PC-9 (cell line): ENCODE measurements at regions not wholly inside any gene's neighbourhood (a gene's known extent, or its start where the extent isn't known, plus 50 kb on each side); places are given as distances from the start of the nearest gene placed in this dataset.

Source experiments
- BruUV-seq: library from RNA; stranded (reverse); fragments of 400-500 nt; replicated peaks from 2 replicates; lab custom pipeline; 2021; lab: Mats Ljungman, UMichigan
- CTCF ChIA-PET: fragments of 300-600 bp; sonication (Branson Sonifier 250); formaldehyde crosslinking; loops from one replicate; lab custom pipeline; 2022; ENCODE audit warnings: antibody characterized with exemption; lab: Charles Lee
- POLR2A ChIA-PET: fragments of 300-600 bp; sonication (Branson Sonifier 250); formaldehyde crosslinking; loops from one replicate; lab custom pipeline; 2022; ENCODE audit warnings: antibody characterized with exemption; ENCODE audit not compliant: unreplicated experiment; lab: Charles Lee
- DNase-seq, 2 experiments: peaks; one replicate each; pipeline versions ENCODE4 v3.0.0 to v3.0.0-alpha.2; 2015 to 2022; ENCODE audit warnings: mixed read lengths in 1 of 2
- H2AFZ ChIP-seq: fragments of 200-600 bp; sonication (generic); 2 replicates; pipeline ENCODE4 v1.8.1; 2017; ENCODE audit warnings: antibody characterized with exemption
- H3F3A ChIP-seq: fragments of 200-600 bp; sonication (generic); 2 replicates; pipeline ENCODE4 v1.8.1; 2017; ENCODE audit warnings: antibody characterized with exemption, mild to moderate bottlenecking, low read depth; ENCODE audit not compliant: insufficient read depth
- H3K27ac ChIP-seq: fragments of 200-600 bp; sonication (generic); 2 replicates; pipeline ENCODE4 v1.6.1; 2016; ENCODE audit warnings: mixed run types
- H3K27me3 ChIP-seq: fragments of 200-600 bp; sonication (generic); 2 replicates; pipeline ENCODE4 v1.6.1; 2016; ENCODE audit warnings: low read depth, mixed run types; ENCODE audit not compliant: insufficient read depth
- H3K36me3 ChIP-seq: fragments of 200-600 bp; sonication (generic); 2 replicates; pipeline ENCODE4 v1.6.1; 2016; ENCODE audit warnings: low read depth, mixed run types
- H3K4me1 ChIP-seq: fragments of 200-600 bp; sonication (generic); replicated peaks from 2 replicates; pipeline ENCODE4 v1.6.1; 2016; ENCODE audit warnings: mixed run types; ENCODE audit not compliant: insufficient read depth
- H3K4me2 ChIP-seq: fragments of 200-600 bp; sonication (generic); 2 replicates; pipeline ENCODE4 v1.6.1; 2017; ENCODE audit warnings: mixed run types
- H3K4me3 ChIP-seq: fragments of 200-600 bp; sonication (generic); 2 replicates; pipeline ENCODE4 v1.6.1; 2016; ENCODE audit warnings: mixed run types
- H3K79me2 ChIP-seq: fragments of 200-600 bp; sonication (generic); 2 replicates; pipeline ENCODE4 v1.6.1; 2017; ENCODE audit warnings: low read depth, mixed run types
- H3K9me2 ChIP-seq: fragments of 200-600 bp; sonication (generic); 2 replicates; pipeline ENCODE4 v1.8.1; 2017; ENCODE audit warnings: mild to moderate bottlenecking; ENCODE audit not compliant: insufficient read depth
- H3K9me3 ChIP-seq: fragments of 200-600 bp; sonication (generic); 2 replicates; pipeline ENCODE4 v1.8.1; 2016; ENCODE audit warnings: low read depth; ENCODE audit not compliant: insufficient read depth
- H4K20me1 ChIP-seq: fragments of 200-600 bp; sonication (generic); 2 replicates; pipeline ENCODE4 v1.8.1; 2017; ENCODE audit not compliant: insufficient read depth
- CTCF ChIP-seq: fragments of 200-600 bp; sonication (generic); conservative IDR thresholded peaks from 2 replicates; pipeline ENCODE4 v1.6.1; 2017; ENCODE audit warnings: mixed run types, antibody characterized with exemption, mild to moderate bottlenecking, moderate library complexity
- EZH2 ChIP-seq: fragments of 200-600 bp; sonication (generic); IDR thresholded peaks from 2 replicates; pipeline ENCODE4 v1.8.0; 2017; ENCODE audit warnings: antibody characterized with exemption, low read depth
- intact Hi-C: fragments of 100-400 bp; cut with micrococcal nuclease; formaldehyde crosslinking; loops from one replicate; pipeline ENCODE4 v1.10.0; 2022; ENCODE audit not compliant: unreplicated experiment

DNA sequence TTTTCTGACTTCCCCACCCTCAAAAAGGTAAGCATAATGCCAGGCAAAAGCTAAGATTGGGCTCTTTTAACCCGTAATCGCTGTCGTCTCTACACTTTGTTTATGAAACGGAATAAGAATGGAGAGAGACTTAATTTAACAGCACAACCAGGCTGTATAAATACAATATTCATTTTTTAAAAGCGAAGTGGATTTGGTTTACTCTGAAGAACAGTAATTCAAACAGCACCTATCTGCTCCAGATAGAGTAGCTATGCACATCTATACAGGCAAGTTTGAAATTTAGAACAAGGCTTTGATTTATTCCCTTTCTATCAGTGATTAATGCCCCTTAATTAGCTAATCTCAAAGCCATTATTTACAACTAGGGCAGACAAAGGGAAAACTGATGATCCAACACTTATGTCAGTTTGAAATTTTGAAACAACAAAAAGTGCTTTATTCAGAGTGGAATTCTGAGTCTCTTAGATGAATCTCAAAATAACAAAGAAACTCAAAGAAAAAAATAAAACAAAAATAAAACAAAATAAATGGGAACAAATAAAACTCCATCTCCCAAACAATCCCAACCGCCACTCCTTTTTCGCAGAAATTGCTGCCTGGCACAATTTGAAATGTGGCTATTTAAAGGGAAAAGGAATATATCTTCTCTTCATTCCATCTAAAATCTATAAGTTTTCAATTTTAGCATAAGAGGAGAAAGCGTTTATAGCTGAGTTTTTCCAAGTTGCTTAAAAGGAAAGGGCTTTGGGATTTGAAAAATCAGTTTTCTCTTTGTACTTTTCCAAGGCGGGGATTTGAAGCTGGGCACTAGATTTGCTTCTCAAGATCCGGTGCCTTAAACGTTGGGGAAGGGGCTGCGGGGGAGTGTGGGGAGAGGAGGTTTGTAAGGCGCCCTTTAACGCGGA is 298.6 kb downstream of the PARP8 start:
- H3K4me1 ChIP-seq: no peaks in the 10 kb centered on the region
- no peak overlapping the region for H2AFZ ChIP-seq
- no peaks in the 10 kb centered on the region for H4K20me1 ChIP-seq
- TF ChIP-seq EZH2 (no peak), CTCF (no peak)
- no peak for DNase-seq
- H3K4me3 ChIP-seq: no peak overlapping the region
- H3K4me2 ChIP-seq: no peak overlapping the region
- intact Hi-C loops: loop anchor here (5.0 kb wide), 1 partner anchor 1597 kb away; no protein-coding TSS in a partner anchor
- no peak overlapping the region for H3K27ac ChIP-seq
- H3K9me2 ChIP-seq: no peaks in the 10 kb centered on the region
- H3F3A ChIP-seq: no peaks in the 10 kb centered on the region
- 0 out of 2 replicates have a peak, but pooled peaks cover 3% of the 10 kb centered on the region for H3K27me3 ChIP-seq
- CTCF ChIA-PET: no interaction called here
- H3K36me3 ChIP-seq: no peaks in the 10 kb centered on the region
- H3K9me3 ChIP-seq: no peaks in the 10 kb centered on the region
- BruUV-seq: no TSS peak
- POLR2A ChIA-PET: no interaction called here
- H3K79me2 ChIP-seq: no peaks in the 10 kb centered on the region

- Histone ChIP-seq H3K4me2 (no peak overlapping the region), H3K9me3 (no peaks in the 10 kb centered on the region), H3K9me2 (no peaks in the 10 kb centered on the region), H3K27ac (no peak overlapping the region), H3K27me3 (0 out of 2 replicates have a peak, but pooled peaks cover 3% of the 10 kb centered on the region), H3K4me3 (no peak overlapping the region), H3K4me1 (no peaks in the 10 kb centered on the region), H3K36me3 (no peaks in the 10 kb centered on the region), H4K20me1 (no peaks in the 10 kb centered on the region), H3F3A (no peaks in the 10 kb centered on the region), H2AFZ (no peak overlapping the region), H3K79me2 (no peaks in the 10 kb centered on the region)
- POLR2A ChIA-PET: no interaction called here
- no TSS peak for BruUV-seq
- no peak for TF ChIP-seq EZH2
- intact Hi-C loops: no loop called here
- DNase-seq: no peak
- CTCF ChIA-PET: interaction anchor here (1.1 kb wide), 1 partner anchor 1390 kb away, joined by 3 read pairs; no protein-coding TSS in a partner anchor
These were observed 299.4 kb downstream of the PARP8 start for GRCh38 chr5:50965654-50966375.

DNA sequence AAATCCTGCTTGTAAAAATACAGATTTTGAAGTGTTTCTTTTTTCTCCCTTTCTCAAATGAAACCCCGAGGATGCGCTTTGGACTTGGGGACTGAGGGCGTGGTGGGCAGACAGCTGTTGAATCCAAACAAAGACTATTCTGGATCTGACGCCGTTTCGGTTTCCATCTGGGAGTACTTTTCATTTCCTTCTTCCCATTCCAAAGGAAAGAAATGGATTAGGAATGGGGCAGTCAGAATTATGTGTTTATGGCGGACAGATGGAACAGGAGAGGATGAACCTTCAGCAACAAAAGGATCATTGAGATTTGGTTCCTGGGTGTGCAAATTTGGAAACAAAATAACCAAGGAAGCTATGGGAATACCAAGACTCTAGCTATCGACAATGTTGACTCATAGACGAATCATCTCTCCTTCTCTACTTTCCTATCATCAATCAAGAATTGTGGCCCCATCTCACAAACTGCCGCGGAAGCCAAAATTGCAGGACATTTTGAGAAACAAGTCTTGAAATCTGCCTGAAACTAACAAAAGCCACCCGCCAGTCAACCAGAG is 300.6 kb downstream of the PARP8 start:
- Histone ChIP-seq H3K4me2 (no peak overlapping the region), H3K36me3 (no peaks in the 10 kb centered on the region), H3K27me3 (0 out of 2 replicates have a peak, but pooled peaks cover 3% of the 10 kb centered on the region), H4K20me1 (no peaks in the 10 kb centered on the region), H3K4me1 (no peaks in the 10 kb centered on the region), H3K79me2 (no peaks in the 10 kb centered on the region), H3K9me2 (no peaks in the 10 kb centered on the region), H3K4me3 (no peak overlapping the region), H3K9me3 (no peaks in the 10 kb centered on the region), H2AFZ (no peak overlapping the region), H3K27ac (no peak overlapping the region), H3F3A (no peaks in the 10 kb centered on the region)
- DNase-seq: no peak
- ChIA-PET CTCF (interaction anchor here (0.7 to 1.2 kb wide), 3 partner anchors 9 to 1389 kb away, joined by 3 read pairs; no protein-coding TSS in a partner anchor), POLR2A (no interaction called here)
- TF ChIP-seq CTCF (no peak), EZH2 (no peak)
- intact Hi-C loops: no loop called here
- BruUV-seq: no TSS peak
